ENCODE measurements at regions not wholly inside any gene's neighbourhood (a gene's known extent, or its start where the extent isn't known, plus 50 kb on each side); places are given as distances from the start of the nearest gene placed in this dataset.

DNA sequence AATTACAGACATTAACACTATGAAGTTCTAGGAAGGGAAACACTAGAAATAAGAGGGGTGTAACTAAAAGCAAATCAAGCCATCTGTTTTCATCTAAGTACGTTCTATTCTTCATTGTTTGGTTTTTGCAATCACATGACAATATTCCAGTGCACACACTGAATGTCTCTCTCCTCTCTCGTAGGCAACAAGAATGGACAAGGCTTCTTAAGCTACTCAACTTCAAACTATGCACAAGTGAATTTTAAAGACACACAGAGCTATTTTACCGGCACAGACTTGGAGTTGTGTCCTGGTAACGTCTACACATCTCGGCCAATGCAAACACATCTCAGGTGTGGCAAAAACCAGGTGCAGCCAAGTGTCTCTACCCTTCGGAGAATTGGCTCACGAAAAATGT, 173.3 kb downstream of the PRKX start (continued):
- TF ChIP-seq KDM1A (IDR thresholded peaks at IDR 0.05; ENCODE audit: borderline replicate concordance, low read length) (no peak), SUZ12 (IDR thresholded peaks at IDR 0.05; ENCODE audit: low read length) (no peak), RFX5 (IDR thresholded peaks at IDR 0.05; ENCODE audit: borderline replicate concordance, low read depth, low read length) (no peak), RXRA (IDR thresholded peaks at IDR 0.05; ENCODE audit: insufficient read depth, low read depth, low read length) (no peak), TBP (IDR thresholded peaks at IDR 0.05; ENCODE audit: low read depth, low read length) (no peak), HDAC6 (IDR thresholded peaks at IDR 0.05; ENCODE audit: low read depth, low read length) (no peak)
- TF ChIP-seq, protein P1, sequence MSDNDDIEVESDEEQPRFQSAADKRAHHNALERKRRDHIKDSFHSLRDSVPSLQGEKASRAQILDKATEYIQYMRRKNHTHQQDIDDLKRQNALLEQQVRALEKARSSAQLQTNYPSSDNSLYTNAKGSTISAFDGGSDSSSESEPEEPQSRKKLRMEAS (IDR thresholded peaks at IDR 0.05) = no peak

Data from H1 (cell line).